MCF 10A (cell line): ENCODE measurements at regions not wholly inside any gene's neighbourhood (a gene's known extent, or its start where the extent isn't known, plus 50 kb on each side); places are given as distances from the start of the nearest gene placed in this dataset.

Experiments used
- BruUV-seq: library from RNA; stranded (reverse); fragments of 400-500 nt; replicated peaks from 2 replicates; lab custom pipeline; 2021; lab: Mats Ljungman, UMichigan
- CTCF ChIA-PET: fragments of 300-600 bp; sonication (Branson Sonifier 250); formaldehyde crosslinking; extraction: SDS; loops from one replicate; lab custom pipeline; 2021; ENCODE audit warnings: antibody characterized with exemption, inconsistent platforms; lab: Yijun Ruan, JAX
- POLR2A ChIA-PET: fragments of 300-600, 350-650 bp; sonication (Branson Sonifier 250); formaldehyde crosslinking; extraction: SDS; loops from one replicate; lab custom pipeline; 2020; ENCODE audit warnings: antibody characterized with exemption, inconsistent platforms; lab: Yijun Ruan, JAX
- DNase-seq: peaks from one replicate; pipeline ENCODE4 v3.0.0-alpha.2; 2018; ENCODE audit not compliant: unreplicated experiment
- H3K27ac Mint-ChIP-seq: one replicate; pipeline ENCODE4 v1.8.0; 2022; ENCODE audit warnings: mild to moderate bottlenecking, low read depth, mixed read lengths; ENCODE audit not compliant: unreplicated experiment
- H3K27me3 Mint-ChIP-seq: one replicate; pipeline ENCODE4 v1.8.0; 2022; ENCODE audit warnings: mixed read lengths; ENCODE audit not compliant: insufficient read depth, unreplicated experiment
- H3K36me3 Mint-ChIP-seq: one replicate; pipeline ENCODE4 v1.8.0; 2022; ENCODE audit warnings: mild to moderate bottlenecking, moderate library complexity, mixed read lengths; ENCODE audit not compliant: insufficient read depth, unreplicated experiment
- H3K4me1 Mint-ChIP-seq: one replicate; pipeline ENCODE4 v1.8.0; 2022; ENCODE audit warnings: mixed read lengths; ENCODE audit not compliant: insufficient read depth, unreplicated experiment
- H3K4me3 Mint-ChIP-seq: one replicate; pipeline ENCODE4 v1.8.0; 2022; ENCODE audit warnings: mild to moderate bottlenecking, moderate library complexity, mixed read lengths; ENCODE audit not compliant: unreplicated experiment
- H3K9me3 Mint-ChIP-seq: one replicate; pipeline ENCODE4 v1.8.0; 2022; ENCODE audit warnings: mixed read lengths; ENCODE audit not compliant: unreplicated experiment
- CTCF ChIP-seq: fragments of 200-600 bp; IDR thresholded peaks from one replicate; pipeline ENCODE4 v1.8.0; 2022; ENCODE audit warnings: antibody characterized with exemption, mild to moderate bottlenecking; ENCODE audit not compliant: unreplicated experiment
- intact Hi-C: fragments of 100-400 bp; cut with micrococcal nuclease; formaldehyde crosslinking; loops from 2 replicates; pipeline ENCODE4 v1.14.1; 2022

DNA sequence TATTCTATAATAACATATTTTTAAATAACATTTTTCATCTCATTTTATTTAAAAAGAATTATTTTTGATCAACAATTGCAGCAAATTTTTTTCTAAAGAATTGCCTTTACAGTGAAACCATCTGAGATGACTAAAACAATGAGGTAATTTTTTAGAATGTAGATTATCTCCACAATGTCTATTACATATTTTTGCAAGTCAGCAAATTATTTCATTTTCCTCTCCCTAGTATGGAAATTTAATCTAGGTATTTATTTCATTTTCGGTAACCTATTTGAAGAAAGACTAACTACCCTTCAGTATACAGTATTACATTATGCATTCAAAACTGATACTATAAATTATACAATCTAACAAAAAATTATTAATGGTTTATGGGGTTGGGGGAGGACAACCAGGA is 213.2 kb upstream of the SP4 start:
- no TSS peak for BruUV-seq
- intact Hi-C loops: no loop called here
- no peak for TF ChIP-seq CTCF
- no peak for DNase-seq
- H3K27ac Mint-ChIP-seq: no peak overlapping the region
- H3K4me1 Mint-ChIP-seq: no peaks in the 10 kb centered on the region
- H3K9me3 Mint-ChIP-seq: no peaks in the 10 kb centered on the region
- H3K36me3 Mint-ChIP-seq: no peaks in the 10 kb centered on the region
- no peaks in the 10 kb centered on the region for H3K27me3 Mint-ChIP-seq
- ChIA-PET CTCF (interaction anchor here (0.8 to 1.1 kb wide), 2 partner anchors 15 to 223 kb away, joined by 4 read pairs; no protein-coding TSS in a partner anchor), POLR2A (no interaction called here)
- no peak overlapping the region for H3K4me3 Mint-ChIP-seq

DNA sequence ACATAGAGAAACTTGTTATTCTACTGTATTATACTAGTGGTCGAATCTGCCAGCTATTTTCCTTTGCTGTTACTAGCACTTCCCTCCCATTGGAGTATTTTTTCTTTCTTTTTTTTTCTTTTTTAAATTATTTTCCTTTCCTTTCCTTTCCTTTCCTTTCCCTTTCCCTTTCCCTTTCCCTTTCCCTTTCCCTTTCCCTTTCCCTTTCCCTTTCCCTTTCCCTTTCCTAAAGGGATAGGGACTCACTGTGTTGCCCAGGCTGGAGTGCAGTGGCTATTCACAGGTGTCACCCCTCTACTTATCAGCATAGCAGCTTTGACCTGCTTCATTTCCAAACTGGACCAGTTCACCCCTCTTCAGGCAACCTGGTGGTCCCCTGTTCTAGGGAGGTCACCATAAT is 212.6 kb upstream of the SP4 start:
- no peaks in the 10 kb centered on the region for H3K4me1 Mint-ChIP-seq
- H3K4me3 Mint-ChIP-seq: no peak overlapping the region
- BruUV-seq: no TSS peak
- H3K27me3 Mint-ChIP-seq: no peaks in the 10 kb centered on the region
- no peaks in the 10 kb centered on the region for H3K9me3 Mint-ChIP-seq
- CTCF ChIA-PET: interaction anchor here (0.8 to 1.1 kb wide), 2 partner anchors 16 to 223 kb away, joined by 4 read pairs; no protein-coding TSS in a partner anchor
- no peaks in the 10 kb centered on the region for H3K36me3 Mint-ChIP-seq
- no peak for TF ChIP-seq CTCF
- no peak for DNase-seq
- H3K27ac Mint-ChIP-seq: no peak overlapping the region
- POLR2A ChIA-PET: no interaction called here
- intact Hi-C loops: no loop called here

- DNase-seq: no peak
Observed at GRCh38 chr7:21217365-21217764, 210.5 kb upstream of the SP4 start.

DNA sequence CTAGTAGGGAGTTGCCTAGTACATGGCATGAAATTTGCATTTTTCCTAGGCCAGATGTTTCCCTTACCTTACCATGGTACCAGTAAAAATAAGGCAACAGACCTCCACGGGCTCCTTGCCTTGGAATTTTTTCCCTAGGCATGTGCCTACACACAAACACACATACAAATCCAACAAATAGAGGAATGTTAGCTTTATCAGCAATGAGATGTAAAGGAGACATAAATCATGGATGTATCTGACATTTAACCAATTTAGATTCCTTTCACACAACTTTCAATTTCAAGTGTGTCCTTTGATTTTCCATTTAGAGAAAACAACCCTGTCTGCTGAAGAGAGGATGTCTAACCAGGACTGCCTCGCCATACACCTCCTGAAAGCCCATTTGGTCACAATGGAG is 209.7 kb upstream of the SP4 start:
- no peak for TF ChIP-seq CTCF
- ChIA-PET POLR2A (no interaction called here), CTCF (no interaction called here)
- Mint-ChIP-seq H3K4me3 (no peak overlapping the region), H3K27ac (no peak overlapping the region), H3K9me3 (no peaks in the 10 kb centered on the region), H3K27me3 (no peaks in the 10 kb centered on the region), H3K4me1 (no peaks in the 10 kb centered on the region), H3K36me3 (no peaks in the 10 kb centered on the region)
- no TSS peak for BruUV-seq
- intact Hi-C loops: no loop called here
- no peak for DNase-seq

More at GRCh38 chr7:21217365-21217764, 210.5 kb upstream of the SP4 start:
- H3K27ac Mint-ChIP-seq: no peak overlapping the region
- H3K9me3 Mint-ChIP-seq: no peaks in the 10 kb centered on the region
- no peaks in the 10 kb centered on the region for H3K4me1 Mint-ChIP-seq
- H3K36me3 Mint-ChIP-seq: no peaks in the 10 kb centered on the region
- H3K4me3 Mint-ChIP-seq: no peak overlapping the region
- intact Hi-C loops: no loop called here
- POLR2A ChIA-PET: no interaction called here
- no TSS peak for BruUV-seq
- H3K27me3 Mint-ChIP-seq: no peaks in the 10 kb centered on the region
- TF ChIP-seq CTCF: no peak
- CTCF ChIA-PET: no interaction called here
